ENCODE measurements at regions not wholly inside any gene's neighbourhood (a gene's known extent, or its start where the extent isn't known, plus 50 kb on each side); places are given as distances from the start of the nearest gene placed in this dataset.
"Not testable (repeated sequence)": the region's sequence is repeated elsewhere in the genome, so short reads cannot be mapped to it uniquely, and the experiment has no call there.

DNA sequence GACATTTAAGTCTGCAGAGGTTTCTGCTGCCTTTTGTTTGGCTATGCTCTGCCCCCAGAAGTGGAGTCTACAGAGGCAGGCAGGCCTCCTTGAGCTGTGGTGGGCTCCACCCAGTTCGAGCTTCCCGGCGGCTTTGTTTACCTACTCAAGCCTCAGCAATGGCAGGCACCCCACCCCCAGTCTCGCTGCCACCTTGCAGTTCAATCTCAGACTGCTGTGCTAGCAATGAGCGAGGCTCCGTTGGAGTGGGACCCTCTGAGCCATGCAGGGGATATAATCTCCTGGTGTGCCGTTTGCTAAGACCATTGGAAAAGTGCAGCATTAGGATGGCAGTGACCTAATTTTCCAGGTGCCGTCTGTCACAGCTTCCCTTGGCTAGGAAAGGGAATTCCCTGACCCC lies 216.1 kb upstream of the DDI1 start:
- TF ChIP-seq, protein P1, sequence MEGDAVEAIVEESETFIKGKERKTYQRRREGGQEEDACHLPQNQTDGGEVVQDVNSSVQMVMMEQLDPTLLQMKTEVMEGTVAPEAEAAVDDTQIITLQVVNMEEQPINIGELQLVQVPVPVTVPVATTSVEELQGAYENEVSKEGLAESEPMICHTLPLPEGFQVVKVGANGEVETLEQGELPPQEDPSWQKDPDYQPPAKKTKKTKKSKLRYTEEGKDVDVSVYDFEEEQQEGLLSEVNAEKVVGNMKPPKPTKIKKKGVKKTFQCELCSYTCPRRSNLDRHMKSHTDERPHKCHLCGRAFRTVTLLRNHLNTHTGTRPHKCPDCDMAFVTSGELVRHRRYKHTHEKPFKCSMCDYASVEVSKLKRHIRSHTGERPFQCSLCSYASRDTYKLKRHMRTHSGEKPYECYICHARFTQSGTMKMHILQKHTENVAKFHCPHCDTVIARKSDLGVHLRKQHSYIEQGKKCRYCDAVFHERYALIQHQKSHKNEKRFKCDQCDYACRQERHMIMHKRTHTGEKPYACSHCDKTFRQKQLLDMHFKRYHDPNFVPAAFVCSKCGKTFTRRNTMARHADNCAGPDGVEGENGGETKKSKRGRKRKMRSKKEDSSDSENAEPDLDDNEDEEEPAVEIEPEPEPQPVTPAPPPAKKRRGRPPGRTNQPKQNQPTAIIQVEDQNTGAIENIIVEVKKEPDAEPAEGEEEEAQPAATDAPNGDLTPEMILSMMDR (IDR thresholded peaks at IDR 0.05): not testable (repeated sequence)
- TF ChIP-seq, protein P2, sequence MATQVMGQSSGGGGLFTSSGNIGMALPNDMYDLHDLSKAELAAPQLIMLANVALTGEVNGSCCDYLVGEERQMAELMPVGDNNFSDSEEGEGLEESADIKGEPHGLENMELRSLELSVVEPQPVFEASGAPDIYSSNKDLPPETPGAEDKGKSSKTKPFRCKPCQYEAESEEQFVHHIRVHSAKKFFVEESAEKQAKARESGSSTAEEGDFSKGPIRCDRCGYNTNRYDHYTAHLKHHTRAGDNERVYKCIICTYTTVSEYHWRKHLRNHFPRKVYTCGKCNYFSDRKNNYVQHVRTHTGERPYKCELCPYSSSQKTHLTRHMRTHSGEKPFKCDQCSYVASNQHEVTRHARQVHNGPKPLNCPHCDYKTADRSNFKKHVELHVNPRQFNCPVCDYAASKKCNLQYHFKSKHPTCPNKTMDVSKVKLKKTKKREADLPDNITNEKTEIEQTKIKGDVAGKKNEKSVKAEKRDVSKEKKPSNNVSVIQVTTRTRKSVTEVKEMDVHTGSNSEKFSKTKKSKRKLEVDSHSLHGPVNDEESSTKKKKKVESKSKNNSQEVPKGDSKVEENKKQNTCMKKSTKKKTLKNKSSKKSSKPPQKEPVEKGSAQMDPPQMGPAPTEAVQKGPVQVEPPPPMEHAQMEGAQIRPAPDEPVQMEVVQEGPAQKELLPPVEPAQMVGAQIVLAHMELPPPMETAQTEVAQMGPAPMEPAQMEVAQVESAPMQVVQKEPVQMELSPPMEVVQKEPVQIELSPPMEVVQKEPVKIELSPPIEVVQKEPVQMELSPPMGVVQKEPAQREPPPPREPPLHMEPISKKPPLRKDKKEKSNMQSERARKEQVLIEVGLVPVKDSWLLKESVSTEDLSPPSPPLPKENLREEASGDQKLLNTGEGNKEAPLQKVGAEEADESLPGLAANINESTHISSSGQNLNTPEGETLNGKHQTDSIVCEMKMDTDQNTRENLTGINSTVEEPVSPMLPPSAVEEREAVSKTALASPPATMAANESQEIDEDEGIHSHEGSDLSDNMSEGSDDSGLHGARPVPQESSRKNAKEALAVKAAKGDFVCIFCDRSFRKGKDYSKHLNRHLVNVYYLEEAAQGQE (IDR thresholded peaks at IDR 0.05; ENCODE audit: insufficient read depth in 1 of 2, low read depth in 2 of 2, low read length in 1 of 2): not testable (repeated sequence)
- TF ChIP-seq SIN3A (IDR thresholded peaks at IDR 0.05; ENCODE audit: borderline replicate concordance, insufficient read depth, low read depth, low read length); POLR2AphosphoS5 (IDR thresholded peaks at IDR 0.05; ENCODE audit: low read depth, low read length): not testable (repeated sequence)
